ENCODE measurements at regions not wholly inside any gene's neighbourhood (a gene's known extent, or its start where the extent isn't known, plus 50 kb on each side); places are given as distances from the start of the nearest gene placed in this dataset.
A peak's percentile ranks its signal among the peaks of the same experiment; 100 is the strongest.

DNA sequence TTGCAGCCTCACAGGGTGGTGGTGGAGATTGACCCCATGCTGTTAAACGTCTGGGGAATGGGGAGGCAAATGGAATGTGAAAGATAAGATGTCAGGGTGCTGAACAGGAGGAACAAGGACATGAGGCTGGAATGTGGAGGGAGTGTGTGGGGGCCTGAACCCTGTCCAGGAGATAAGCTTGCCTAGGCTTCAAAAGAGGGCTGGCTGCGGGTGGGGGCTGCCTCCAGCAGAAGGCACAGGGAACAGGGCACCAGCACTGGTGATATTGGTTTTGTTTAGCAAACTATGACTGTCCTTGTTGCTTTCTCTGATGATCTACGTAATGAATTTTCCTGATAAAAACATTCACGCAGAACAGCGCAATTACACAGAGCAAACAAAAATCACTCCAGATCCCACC, 52.4 kb upstream of the LRP8 start (continued):
- TF ChIP-seq, protein P1, sequence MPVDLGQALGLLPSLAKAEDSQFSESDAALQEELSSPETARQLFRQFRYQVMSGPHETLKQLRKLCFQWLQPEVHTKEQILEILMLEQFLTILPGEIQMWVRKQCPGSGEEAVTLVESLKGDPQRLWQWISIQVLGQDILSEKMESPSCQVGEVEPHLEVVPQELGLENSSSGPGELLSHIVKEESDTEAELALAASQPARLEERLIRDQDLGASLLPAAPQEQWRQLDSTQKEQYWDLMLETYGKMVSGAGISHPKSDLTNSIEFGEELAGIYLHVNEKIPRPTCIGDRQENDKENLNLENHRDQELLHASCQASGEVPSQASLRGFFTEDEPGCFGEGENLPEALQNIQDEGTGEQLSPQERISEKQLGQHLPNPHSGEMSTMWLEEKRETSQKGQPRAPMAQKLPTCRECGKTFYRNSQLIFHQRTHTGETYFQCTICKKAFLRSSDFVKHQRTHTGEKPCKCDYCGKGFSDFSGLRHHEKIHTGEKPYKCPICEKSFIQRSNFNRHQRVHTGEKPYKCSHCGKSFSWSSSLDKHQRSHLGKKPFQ (tag by site-specific recombination; IDR thresholded peaks at IDR 0.05), result no peak
- TF ChIP-seq ZNF747 (tag by site-specific recombination; IDR thresholded peaks at IDR 0.05) (no peak), GLI4 (tag by site-specific recombination; IDR thresholded peaks at IDR 0.05) (no peak)

DNA sequence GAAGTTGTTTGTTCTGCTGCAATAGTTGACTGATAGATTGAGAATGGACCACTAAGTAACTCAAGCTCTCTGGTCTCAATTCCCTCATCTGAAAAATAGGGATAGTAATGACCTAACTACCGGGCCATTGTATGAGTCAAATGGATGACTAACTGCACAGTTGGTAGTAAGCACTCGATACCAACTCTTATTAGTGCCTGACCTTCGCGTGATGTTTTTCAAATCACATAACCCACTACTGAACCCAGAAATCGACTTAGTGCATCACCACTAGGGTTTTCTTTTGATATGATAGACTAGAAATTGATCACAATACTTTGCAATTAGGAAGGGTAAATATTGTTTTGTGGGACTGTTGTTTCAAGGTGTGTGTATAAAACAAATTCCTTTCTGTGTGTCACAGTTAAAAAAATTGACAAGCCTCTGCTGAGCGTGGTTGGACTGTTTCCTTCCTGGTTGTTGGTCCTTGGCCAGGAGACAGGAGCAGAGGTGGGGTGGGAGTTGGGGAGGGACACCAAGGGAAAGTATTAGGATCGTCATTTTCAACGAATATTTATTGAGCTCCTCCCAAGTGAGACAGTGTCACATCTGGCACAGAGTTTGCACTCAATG, 54.0 kb upstream of the LRP8 start:
- no peaks in the 10 kb centered on the region for H3K4me1 ChIP-seq (ENCODE audit: control insufficient read depth, insufficient read depth, low read length)
- H3K27ac ChIP-seq (ENCODE audit: extremely low read depth, low read depth, low read length), result no peak overlapping the region
- H3K4me3 ChIP-seq (ENCODE audit: low read depth, low read length), result no peak overlapping the region
- ChIA-PET CTCF (interaction anchor here (0.7 to 1.0 kb wide), 3 partner anchors 11 to 118 kb away, joined by 3 to 5 read pairs (median 4); no protein-coding TSS in a partner anchor), POLR2A (no interaction called here)
- TF ChIP-seq ZNF184 (tag by site-specific recombination; IDR thresholded peaks at IDR 0.05), result 0 out of 2 replicates have a peak, but pooled peaks have one; percentile 48
- TF ChIP-seq ZBTB8A (tag by site-specific recombination; IDR thresholded peaks at IDR 0.05), result no peak
- TF ChIP-seq ZNF660 (tag by site-specific recombination; IDR thresholded peaks at IDR 0.05), result peak; percentile 72
- TF ChIP-seq, protein P2, sequence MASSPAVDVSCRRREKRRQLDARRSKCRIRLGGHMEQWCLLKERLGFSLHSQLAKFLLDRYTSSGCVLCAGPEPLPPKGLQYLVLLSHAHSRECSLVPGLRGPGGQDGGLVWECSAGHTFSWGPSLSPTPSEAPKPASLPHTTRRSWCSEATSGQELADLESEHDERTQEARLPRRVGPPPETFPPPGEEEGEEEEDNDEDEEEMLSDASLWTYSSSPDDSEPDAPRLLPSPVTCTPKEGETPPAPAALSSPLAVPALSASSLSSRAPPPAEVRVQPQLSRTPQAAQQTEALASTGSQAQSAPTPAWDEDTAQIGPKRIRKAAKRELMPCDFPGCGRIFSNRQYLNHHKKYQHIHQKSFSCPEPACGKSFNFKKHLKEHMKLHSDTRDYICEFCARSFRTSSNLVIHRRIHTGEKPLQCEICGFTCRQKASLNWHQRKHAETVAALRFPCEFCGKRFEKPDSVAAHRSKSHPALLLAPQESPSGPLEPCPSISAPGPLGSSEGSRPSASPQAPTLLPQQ (tag by site-specific recombination; IDR thresholded peaks at IDR 0.05), result no peak
- peak; percentile 37; the same call in 1 of the 2 replicates for TF ChIP-seq ZBTB17 (tag by site-specific recombination; IDR thresholded peaks at IDR 0.05)
- H3K9me3 ChIP-seq (ENCODE audit: control insufficient read depth, insufficient read depth, low read depth, low read length), result no peaks in the 10 kb centered on the region
- H3K36me3 ChIP-seq (ENCODE audit: control insufficient read depth in 2 of 2, insufficient read depth in 1 of 2, low read length in 2 of 2), result no peaks in the 10 kb centered on the region

DNA sequence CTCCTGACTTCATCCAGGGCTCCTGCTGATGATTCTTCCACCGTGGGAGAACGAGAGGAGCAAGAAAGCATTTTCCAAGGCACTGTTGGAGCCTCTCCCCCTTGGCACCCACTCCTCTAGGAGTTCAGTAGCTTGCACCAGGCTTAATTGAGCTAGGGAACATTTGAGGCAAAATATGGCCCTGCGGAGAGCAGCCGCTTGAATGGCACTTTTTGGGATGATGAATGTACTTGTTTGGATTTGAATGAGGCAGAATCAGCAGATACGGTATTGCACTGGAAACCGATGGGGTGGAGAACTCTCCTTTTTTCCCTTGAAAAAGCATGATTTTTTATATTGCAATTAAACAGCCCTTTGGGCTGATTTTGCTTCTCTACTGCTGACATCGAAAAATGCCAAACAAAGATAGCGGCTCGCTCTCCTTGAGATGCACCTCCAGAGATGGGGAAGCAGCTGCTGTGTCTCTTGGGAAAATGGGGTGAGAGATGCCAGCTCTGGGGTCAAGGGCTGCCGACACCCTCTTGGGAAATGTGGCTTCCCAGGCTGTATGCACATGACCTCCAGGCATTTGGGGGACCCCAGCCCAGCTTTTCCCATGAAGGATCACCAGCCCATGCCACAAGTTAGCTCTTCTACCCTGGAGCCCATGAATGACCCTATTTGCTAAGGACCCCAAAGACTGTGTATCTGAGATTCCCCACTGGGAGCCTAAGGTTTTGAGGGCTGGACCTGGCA, 55.4 kb upstream of the LRP8 start:
- Histone ChIP-seq H3K4me3 (ENCODE audit: low read depth, low read length) (no peak overlapping the region), H3K27ac (ENCODE audit: extremely low read depth, low read depth, low read length) (no peak overlapping the region), H3K4me1 (ENCODE audit: control insufficient read depth, insufficient read depth, low read length) (no peaks in the 10 kb centered on the region), H3K9me3 (ENCODE audit: control insufficient read depth, insufficient read depth, low read depth, low read length) (no peaks in the 10 kb centered on the region), H3K36me3 (ENCODE audit: control insufficient read depth in 2 of 2, insufficient read depth in 1 of 2, low read length in 2 of 2) (no peaks in the 10 kb centered on the region)
- ChIA-PET POLR2A (interaction anchor here (0.9 kb wide), 1 partner anchor 11 kb away, joined by 3 read pairs; no protein-coding TSS in a partner anchor), CTCF (interaction anchor here (0.7 to 1.0 kb wide), 3 partner anchors 105 to 1694 kb away, joined by 3 to 5 read pairs (median 4); no protein-coding TSS in a partner anchor)
- TF ChIP-seq, protein P3, sequence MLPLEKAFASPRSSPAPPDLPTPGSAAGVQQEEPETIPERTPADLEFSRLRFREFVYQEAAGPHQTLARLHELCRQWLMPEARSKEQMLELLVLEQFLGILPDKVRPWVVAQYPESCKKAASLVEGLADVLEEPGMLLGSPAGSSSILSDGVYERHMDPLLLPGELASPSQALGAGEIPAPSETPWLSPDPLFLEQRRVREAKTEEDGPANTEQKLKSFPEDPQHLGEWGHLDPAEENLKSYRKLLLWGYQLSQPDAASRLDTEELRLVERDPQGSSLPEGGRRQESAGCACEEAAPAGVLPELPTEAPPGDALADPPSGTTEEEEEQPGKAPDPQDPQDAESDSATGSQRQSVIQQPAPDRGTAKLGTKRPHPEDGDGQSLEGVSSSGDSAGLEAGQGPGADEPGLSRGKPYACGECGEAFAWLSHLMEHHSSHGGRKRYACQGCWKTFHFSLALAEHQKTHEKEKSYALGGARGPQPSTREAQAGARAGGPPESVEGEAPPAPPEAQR (tag by site-specific recombination; IDR thresholded peaks at IDR 0.05), result no peak
- TF ChIP-seq, protein P4, sequence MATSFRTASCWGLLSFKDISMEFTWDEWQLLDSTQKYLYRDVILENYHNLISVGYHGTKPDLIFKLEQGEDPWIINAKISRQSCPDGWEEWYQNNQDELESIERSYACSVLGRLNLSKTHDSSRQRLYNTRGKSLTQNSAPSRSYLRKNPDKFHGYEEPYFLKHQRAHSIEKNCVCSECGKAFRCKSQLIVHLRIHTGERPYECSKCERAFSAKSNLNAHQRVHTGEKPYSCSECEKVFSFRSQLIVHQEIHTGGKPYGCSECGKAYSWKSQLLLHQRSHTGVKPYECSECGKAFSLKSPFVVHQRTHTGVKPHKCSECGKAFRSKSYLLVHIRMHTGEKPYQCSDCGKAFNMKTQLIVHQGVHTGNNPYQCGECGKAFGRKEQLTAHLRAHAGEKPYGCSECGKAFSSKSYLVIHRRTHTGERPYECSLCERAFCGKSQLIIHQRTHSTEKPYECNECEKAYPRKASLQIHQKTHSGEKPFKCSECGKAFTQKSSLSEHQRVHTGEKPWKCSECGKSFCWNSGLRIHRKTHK (tag by site-specific recombination; IDR thresholded peaks at IDR 0.05), result no peak
- TF ChIP-seq, protein P5, sequence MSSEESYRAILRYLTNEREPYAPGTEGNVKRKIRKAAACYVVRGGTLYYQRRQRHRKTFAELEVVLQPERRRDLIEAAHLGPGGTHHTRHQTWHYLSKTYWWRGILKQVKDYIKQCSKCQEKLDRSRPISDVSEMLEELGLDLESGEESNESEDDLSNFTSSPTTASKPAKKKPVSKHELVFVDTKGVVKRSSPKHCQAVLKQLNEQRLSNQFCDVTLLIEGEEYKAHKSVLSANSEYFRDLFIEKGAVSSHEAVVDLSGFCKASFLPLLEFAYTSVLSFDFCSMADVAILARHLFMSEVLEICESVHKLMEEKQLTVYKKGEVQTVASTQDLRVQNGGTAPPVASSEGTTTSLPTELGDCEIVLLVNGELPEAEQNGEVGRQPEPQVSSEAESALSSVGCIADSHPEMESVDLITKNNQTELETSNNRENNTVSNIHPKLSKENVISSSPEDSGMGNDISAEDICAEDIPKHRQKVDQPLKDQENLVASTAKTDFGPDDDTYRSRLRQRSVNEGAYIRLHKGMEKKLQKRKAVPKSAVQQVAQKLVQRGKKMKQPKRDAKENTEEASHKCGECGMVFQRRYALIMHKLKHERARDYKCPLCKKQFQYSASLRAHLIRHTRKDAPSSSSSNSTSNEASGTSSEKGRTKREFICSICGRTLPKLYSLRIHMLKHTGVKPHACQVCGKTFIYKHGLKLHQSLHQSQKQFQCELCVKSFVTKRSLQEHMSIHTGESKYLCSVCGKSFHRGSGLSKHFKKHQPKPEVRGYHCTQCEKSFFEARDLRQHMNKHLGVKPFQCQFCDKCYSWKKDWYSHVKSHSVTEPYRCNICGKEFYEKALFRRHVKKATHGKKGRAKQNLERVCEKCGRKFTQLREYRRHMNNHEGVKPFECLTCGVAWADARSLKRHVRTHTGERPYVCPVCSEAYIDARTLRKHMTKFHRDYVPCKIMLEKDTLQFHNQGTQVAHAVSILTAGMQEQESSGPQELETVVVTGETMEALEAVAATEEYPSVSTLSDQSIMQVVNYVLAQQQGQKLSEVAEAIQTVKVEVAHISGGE (tag by site-specific recombination; conservative IDR thresholded peaks at IDR 0.05; ENCODE audit: low read depth), result no peak
- TF ChIP-seq ZBTB7A (tag by site-specific recombination; IDR thresholded peaks at IDR 0.05; ENCODE audit: low read depth) (no peak), OVOL3 (tag by site-specific recombination; IDR thresholded peaks at IDR 0.05) (no peak), ZNF621 (tag by site-specific recombination; IDR thresholded peaks at IDR 0.05) (no peak)
- TF ChIP-seq, protein P6, sequence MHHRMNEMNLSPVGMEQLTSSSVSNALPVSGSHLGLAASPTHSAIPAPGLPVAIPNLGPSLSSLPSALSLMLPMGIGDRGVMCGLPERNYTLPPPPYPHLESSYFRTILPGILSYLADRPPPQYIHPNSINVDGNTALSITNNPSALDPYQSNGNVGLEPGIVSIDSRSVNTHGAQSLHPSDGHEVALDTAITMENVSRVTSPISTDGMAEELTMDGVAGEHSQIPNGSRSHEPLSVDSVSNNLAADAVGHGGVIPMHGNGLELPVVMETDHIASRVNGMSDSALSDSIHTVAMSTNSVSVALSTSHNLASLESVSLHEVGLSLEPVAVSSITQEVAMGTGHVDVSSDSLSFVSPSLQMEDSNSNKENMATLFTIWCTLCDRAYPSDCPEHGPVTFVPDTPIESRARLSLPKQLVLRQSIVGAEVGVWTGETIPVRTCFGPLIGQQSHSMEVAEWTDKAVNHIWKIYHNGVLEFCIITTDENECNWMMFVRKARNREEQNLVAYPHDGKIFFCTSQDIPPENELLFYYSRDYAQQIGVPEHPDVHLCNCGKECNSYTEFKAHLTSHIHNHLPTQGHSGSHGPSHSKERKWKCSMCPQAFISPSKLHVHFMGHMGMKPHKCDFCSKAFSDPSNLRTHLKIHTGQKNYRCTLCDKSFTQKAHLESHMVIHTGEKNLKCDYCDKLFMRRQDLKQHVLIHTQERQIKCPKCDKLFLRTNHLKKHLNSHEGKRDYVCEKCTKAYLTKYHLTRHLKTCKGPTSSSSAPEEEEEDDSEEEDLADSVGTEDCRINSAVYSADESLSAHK (tag by site-specific recombination; IDR thresholded peaks at IDR 0.05), result no peak
- TF ChIP-seq, protein P7, sequence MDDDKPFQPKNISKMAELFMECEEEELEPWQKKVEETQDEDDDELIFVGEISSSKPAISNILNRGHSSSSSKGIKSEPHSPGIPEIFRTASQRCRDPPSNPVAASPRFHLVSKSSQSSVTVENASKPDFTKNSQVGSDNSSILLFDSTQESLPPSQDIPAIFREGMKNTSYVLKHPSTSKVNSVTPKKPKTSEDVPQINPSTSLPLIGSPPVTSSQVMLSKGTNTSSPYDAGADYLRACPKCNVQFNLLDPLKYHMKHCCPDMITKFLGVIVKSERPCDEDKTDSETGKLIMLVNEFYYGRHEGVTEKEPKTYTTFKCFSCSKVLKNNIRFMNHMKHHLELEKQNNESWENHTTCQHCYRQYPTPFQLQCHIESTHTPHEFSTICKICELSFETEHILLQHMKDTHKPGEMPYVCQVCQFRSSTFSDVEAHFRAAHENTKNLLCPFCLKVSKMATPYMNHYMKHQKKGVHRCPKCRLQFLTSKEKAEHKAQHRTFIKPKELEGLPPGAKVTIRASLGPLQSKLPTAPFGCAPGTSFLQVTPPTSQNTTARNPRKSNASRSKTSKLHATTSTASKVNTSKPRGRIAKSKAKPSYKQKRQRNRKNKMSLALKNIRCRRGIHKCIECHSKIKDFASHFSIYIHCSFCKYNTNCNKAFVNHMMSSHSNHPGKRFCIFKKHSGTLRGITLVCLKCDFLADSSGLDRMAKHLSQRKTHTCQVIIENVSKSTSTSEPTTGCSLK (tag by site-specific recombination; IDR thresholded peaks at IDR 0.05), result no peak
